Activated gamma-delta T cell treated with Interleukin-2 at 50 U/mL for 16 hours (primary cell): ENCODE measurements at regions not wholly inside any gene's neighbourhood (a gene's known extent, or its start where the extent isn't known, plus 50 kb on each side); places are given as distances from the start of the nearest gene placed in this dataset.
A peak's percentile ranks its signal among the peaks of the same experiment; 100 is the strongest.

ENCODE experiments used
- DNase-seq: peaks from one replicate; pipeline ENCODE4 v3.0.0-alpha.2; 2020

DNA sequence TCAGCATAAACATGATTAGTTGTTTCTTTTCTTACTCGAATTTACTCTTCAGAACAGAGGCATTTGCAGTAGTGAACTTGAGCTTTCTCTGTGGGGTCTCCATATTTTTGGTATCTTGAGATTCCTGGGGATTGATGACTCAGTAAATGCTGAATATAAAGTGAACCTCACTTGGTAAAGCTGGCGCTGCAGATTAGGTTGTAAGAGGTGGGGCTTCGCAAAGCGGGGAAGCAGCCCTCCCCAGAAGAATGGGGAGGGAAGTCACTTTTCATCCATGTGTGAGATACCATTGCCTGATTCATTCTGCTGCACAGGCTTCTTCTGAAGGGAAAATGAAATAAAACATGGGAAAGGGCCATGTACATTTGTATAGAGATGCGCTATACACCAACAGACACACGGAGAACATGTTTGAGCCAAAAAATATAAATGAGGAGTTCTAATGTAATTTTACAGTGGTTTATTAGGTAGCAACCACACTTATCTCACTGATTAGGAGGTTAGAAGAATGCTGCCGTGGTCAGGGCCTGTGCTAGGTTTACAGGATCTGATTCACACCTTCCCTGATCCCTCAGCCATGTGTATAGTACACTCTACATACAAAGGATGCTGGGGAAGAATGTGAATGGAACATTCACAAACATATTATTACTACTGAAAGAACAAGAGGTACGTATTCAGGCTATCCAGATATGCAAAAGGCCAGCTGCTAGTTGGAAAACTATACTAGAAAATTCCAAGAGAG is 63.5 kb downstream of the DNTTIP2 start:
- no peak for DNase-seq

DNA sequence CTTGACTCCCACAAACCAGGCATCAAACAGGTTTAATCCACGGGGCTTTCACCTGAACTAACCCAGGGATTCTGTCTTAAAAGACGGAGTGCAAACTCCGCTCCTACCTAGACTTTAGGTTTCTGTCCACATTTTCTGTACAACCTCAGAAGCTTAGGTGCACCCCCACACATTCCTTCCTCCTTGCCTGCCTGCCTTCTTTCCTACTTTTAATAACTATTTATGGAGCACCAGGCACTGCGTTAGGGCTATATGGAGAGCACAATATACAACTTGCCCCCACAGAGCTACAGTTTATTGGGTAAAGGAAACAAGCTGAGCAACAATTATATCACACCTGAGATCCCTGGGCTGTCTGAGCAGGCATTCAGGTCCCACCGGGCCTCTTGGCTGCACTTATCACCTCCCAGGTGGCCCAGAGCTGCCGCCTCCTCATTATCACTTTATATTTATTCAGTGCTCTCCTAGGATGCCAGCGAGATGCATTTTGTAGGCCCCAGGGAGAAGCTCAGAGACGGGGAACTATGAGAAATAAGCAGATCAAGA is 64.1 kb downstream of the DNTTIP2 start:
- DNase-seq = no peak

DNA sequence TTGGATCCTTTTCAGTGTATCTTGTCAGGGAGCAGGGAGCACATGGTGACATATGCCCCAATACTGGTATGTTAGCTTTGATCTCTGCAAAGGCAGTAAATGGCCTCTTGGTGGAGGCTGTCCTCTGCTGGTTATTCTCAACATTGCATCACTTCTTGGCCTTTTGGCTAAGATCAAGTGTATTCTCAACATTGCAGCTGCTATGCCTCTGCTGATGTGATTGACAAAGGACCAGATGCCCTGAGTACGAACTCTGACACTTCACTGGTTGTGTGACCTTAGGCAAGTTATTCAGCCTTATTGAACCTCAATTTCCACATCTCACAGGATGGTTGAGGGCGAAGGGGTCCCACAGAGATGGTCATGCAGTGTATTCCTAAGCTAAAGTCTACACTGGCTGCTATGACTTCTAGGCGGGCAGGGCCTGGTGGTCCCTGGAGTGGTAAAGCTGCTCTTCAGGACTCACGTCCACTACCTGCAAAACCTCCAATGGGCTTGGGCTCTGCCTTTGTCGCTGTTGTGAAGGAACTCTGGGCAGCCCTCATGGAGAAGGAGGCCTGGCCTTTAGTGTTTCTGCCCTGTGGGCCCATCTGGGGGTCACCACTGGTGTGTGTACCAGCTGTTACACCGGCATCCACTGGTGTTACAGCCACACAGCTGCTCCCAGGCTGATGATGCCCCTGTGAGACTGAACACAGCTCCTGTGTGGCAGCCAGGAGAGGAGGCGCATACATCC is 64.8 kb downstream of the DNTTIP2 start:
- DNase-seq = peak; percentile 32

DNA sequence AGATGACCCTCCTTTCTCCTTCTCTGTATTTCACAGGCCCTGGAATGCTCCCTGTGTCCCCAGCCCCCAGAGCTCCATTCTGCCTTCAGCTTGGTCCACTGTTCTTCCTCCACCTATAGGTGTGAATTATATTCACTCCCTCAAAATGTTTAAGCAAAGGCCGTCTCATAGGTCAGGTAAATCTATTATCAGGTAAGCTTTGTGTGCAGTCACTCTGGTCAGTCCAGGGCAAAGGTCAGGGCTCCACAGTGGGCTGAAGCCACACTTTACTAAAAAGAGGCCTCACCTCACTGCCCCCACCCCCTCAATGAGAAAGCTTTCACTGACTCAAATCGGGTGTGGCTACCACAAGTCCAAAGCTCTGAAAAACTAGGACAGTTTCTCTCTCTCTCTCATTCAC is 65.9 kb downstream of the DNTTIP2 start:
- no peak for DNase-seq

DNA sequence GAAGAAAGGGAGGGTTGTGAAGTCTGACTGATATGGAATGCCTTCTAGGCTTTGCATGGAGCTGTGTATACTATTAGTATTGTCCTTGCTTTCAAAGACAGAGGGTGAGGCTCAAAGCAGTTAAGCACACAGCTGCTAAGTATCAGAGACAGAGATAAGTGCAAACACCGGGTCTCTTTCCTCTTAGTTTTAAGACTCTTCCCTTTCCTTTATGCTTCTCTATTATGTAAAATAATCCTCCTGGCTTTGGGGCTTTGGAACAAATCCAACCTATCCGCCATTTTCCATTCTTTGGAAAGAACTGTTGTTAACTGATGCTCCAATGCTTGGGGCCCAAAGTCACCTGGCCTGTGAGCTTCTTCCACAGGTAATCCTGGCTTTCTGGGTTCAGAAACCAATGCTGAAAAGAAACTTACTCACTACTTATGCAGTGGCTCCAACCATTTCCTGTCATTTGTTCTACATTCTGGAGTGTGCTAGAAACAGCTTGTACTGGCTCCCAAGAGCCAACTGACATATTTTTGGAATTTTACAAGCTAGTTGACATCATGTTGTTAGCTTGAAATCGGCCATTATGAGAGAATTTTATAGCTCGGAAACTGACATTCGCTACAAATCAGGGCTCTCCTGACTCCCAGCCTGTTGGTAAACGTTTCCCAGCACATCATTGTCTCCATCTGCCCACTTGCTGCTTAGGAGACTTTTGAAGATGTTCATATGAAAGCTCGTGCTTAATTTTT is 67.5 kb downstream of the DNTTIP2 start:
- DNase-seq = no peak

DNA sequence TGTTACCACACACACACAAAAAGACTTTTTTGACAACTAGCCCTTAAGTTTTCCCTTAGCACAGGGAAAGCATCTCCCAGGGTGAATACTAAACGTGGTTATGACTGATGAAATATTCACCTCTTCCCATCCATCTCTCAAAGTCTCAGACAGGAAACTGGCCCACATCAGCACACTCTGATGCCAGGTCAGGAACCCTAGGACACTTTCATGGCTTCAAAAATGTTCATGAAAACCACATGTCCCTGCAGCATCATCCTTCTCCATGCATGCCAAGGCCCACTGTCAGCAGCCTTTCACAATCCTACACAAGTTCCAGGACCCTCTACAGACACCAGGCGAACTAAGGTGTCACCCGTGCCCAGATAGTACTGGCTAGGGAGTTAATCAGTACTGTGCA is 68.7 kb downstream of the DNTTIP2 start:
- DNase-seq = no peak

DNA sequence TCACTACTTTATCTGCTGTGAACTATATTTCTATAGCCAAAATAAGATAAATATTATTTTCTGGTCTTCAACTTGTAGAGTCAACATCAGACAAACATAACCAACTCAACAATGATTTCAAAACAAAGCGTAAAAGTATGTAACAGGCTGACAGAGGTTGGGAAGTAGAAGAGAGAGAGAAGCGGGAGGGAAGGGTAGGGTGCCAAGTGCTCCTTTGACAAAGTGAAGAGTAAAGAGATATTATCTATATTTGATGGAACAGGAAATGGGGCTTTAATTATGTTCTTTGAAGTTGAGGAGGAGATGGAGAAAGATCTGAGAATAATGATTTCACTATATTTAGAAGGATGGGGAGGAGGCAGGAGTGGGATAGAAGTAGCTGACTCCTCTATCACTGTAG is 70.1 kb downstream of the DNTTIP2 start:
- DNase-seq = no peak

DNA sequence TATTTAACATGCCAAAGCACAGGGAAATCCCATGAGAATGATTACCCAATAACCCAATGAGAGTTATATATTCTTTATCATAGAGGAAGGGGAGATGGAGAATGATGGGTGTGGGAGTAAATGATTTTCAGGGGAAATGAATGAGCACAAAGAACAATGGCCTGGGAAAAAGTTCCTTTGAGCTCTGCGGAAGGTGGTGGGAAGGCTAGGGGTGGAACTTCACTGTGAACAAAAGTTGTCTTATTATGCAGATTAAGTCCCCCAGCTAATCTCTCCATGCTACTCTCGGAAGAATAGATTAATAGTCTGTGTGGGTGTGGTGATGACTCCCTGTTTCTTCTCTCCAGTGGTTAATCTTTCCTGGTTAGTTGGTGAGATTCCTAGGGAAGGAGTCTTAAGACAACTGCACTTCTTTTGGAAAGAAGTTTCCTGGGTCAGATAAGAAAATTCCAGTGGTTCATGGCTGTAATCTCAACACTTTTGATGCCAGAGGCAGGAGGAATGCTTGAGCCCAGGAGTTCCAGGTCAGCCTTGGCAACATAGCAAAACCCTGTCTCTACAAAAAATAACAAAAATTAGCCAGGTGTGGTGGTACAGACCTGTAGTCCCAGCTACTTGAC is 71.6 kb downstream of the DNTTIP2 start:
- DNase-seq = no peak

DNA sequence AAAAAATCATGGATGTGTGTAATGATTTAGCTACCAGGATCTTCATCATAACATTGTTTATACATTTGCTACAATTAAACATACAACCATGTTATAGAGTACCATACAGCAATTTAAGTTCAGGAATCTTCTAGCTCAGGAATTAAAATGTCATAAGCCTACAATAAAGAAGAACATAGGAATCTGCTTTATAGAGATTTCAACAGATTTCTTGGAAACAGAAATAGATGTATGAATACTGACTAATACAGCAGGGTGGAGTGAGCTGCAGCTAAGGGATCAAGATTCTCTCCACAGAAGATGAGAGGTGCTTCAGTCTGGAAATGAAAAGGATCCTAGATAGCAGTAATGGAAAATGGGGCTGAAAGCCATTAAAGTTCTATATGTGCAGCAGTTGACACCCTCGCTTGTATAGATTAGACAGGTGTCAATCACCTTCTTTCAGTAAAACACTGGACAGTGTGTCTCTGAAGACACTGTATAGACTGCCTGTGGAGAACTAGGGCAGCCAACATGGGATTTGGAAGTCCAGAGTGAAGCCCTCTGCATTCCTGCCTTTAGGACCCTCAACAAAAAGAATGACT is 73.9 kb downstream of the DNTTIP2 start:
- DNase-seq = no peak

DNA sequence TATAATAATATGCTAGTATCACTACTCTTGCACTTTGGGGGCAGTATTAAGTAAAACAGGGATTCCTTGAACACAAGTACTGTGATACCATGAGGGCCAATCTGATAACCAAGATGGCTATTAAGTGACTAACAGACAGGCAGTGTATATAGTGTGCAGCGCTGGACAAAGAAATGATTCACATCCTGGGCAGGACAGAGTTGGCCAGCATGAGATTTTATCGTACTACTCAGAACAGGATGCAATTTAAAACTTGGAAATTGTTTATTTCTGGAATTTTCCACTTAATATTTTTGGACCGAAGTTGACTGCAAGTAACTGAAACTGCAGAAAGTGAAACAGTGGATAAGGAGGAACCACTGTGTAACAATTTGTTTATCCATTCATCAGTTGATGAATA is 74.6 kb downstream of the DNTTIP2 start:
- DNase-seq = no peak

DNA sequence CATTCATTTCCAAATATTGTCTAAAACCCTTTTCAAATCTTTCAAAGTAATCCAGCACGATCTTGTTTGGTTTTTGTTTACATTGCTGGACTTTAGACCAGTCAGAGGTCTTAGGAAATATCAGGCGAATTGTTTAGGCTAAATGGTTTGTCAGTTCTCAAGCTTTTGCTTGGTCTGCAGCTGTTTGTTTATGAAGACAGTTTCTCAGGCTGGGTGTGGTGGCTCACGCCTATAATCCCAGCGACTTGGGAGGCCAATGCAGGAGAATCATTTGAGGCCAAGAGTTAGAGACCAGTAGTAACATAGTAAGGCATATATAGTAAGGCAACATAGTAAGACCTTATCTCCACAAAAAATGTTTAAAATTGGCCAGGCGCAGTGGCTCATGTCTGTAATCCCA is 77.5 kb downstream of the DNTTIP2 start:
- DNase-seq = no peak

DNA sequence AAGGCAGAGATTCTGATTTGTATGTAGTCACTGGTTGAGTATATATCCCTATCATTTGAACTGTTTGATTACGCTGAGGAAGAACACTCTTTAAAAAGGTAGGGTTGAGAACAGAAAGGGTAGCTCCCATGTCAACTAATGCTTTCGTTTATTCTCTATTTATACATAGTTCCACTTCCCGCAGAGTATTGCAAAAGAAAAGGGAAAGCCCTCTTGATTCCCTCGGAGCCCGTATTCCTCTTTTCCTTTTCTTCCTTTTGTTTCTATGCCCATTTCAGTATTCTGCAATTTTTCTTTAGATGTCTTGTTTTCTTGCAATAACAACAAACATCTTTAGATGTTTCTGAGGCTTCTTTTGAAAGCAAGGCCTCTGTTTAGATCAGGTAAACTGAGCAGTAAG is 78.2 kb downstream of the DNTTIP2 start:
- DNase-seq = no peak

DNA sequence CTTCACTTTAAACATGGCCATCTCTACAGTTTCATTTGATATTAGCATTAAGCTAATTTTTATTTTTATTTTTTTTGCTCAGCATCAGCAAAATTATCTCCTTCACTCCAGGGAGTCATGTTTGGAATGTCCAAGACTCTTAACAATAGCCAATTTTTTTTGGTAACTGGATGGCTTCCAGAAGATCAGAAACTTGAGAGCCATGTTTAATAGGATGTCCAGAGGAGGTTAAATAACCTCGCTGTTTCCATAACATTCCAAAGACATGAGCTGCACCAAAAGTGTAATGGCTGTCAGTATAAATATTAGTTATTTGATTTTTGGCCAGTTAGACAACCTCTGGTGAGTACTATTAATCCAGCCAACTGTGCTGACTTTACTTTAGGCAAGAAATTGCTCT is 80.7 kb downstream of the DNTTIP2 start:
- no peak for DNase-seq

DNA sequence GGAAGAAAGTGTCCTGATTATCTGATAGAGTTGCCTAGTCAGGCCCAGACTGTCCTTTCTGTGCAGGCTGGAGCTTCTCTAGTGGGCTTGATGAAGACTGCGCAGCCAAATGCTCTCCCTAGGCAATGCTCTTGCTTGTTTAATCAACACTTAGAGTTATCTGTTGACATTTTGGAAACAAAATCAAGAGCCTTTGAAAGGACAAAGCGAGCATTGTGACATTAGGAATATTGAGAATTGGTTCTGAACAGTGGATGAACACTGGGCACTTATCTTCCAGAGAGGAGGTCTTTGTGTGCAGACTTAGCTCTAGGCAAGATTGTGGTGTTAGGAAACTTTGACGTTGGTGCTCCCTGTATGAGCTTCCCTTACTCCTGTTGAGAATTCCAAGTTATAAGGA is 94.5 kb downstream of the DNTTIP2 start:
- no peak for DNase-seq

DNA sequence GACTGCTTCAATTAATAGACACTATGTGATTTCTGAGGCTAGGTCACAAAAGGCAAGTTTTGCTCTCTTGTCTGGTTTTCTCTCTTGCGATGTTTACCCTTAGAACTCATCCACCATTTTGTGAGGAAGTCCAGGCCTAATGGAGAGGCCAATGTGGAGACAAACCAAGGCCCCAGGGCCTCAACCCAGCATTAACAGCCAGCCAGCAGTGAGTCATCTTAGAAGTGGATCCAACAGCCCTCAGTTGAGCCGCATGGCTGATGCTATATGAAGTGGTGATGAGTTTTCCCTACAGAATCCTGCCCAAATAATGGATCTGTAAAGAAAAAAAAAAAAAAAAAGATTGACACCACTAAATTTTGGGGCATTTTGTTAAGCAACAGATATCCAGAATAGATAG is 95.1 kb downstream of the DNTTIP2 start:
- no peak for DNase-seq

DNA sequence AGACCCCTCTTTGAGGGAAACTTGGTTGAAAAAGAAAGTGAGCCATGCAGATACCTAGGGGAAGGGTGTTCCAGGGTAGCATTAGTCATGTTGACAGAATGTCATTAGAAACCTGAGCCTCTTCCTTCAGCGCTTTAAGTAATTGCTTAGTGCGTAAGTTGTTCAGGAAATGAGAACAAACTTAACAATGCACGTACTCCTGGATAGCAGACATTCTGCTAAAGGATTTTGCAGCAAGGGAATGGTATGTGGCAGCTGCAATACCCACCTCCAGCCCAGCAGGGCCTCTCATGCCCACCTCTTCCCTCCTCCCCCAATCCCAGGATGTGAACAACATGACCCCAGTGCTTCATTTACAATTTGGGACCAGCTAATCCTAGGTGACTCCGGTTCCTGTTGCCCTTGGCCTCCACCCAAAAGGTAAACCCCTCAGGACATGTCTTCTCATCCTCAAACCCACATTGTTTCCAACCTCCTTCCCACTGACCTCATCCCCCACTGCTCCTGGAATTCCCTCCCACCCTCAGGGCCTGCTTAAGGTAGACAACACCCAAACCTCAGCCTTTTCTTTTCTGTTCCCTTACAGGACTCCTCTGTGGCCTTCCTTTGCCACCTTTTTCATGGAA is 98.0 kb upstream of the BCAR3 start:
- DNase-seq = no peak

DNA sequence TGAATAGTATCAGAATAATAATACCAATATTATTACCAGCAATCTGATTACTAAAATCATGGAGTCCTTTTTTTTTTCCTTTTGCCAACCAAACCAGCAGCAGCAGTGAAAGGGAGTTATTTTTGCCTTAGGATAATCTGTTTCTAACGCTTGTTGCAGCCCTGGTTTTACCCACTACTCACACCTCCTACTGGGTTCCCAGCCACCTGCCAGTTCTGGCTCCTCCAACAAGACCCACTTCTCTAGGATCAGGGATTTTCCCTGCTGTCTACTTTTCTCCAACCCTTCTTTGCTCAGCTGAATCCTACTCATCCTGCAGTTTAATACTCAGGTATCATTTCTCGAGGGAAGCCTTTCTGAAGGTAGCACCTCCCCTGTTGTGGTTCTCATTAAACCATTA is 96.8 kb upstream of the BCAR3 start:
- no peak for DNase-seq

DNA sequence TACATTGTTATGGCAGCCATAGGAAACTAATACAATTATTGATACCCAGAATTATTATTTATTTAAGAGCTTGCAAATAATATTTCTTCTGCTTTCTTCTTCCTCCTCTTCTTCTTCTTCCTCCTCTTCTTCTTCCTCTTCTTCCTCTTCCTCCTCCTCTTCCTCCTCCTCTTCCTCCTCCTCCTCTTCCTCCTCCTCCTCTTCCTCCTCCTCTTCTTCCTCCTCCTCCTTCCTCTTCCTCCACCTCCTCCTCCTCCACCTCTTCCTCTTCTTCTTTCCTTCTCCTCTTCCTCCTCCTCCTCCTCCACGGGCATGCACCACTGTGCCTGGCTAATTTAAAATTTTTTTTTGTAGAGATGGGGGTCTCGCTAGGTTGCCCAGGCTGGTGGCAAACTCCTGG is 95.6 kb upstream of the BCAR3 start:
- no peak for DNase-seq

DNA sequence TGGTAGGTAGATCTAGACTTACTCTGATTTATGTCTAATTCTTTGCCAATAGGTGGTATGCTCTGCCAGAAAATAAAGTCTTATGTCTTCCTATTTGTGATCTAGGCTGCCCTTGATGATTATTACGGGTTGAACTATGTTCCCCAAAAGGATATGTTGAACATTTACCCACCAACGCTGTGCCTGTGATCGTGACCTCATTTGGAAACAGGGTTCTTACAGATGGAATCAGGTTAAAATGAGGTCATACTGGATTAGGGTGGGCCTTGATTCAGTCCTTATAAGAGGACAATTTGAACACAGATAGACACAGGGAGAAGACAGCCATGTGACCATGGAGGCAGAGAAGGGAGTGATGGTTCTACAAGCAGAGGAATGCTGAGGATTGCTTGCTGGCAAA is 95.1 kb upstream of the BCAR3 start:
- no peak for DNase-seq

DNA sequence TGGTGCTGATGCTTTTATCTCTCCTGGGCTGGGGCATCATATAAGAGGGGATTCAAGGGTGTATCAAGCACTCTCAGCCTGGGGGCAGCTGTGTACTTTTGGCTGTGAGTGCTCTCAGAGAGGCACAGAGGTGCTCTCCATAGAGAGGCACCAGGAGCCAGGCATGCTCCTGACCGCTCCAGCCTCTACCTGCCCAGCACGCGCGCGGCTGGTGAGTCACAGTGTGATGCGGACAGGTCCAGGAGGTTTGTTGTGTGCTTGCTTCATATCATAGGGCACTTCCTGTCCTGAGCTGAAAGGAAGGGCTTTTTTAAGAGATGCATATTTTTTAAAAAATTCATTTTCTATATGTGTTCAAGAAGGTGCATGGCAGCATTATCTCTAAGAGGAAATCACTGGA is 93.6 kb upstream of the BCAR3 start:
- no peak for DNase-seq

DNA sequence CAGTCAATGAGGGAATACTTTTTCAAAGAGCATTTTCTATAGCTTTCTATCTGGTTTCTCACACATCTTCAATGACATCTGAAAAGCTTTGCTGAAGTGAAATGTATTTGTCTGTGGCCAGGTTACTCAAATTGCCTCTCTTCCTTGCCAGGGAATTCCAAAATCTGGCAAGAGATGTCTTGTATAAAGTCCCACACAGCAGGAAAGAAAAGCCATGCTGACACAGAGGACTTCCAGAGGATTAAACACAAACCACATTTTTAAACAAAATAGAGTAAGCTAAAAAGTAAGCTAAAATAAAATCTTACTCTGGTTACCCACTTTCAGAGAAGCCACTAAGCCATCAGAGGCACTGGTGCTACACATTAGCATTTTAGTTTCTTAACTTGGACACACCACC is 93.1 kb upstream of the BCAR3 start:
- DNase-seq = no peak

DNA sequence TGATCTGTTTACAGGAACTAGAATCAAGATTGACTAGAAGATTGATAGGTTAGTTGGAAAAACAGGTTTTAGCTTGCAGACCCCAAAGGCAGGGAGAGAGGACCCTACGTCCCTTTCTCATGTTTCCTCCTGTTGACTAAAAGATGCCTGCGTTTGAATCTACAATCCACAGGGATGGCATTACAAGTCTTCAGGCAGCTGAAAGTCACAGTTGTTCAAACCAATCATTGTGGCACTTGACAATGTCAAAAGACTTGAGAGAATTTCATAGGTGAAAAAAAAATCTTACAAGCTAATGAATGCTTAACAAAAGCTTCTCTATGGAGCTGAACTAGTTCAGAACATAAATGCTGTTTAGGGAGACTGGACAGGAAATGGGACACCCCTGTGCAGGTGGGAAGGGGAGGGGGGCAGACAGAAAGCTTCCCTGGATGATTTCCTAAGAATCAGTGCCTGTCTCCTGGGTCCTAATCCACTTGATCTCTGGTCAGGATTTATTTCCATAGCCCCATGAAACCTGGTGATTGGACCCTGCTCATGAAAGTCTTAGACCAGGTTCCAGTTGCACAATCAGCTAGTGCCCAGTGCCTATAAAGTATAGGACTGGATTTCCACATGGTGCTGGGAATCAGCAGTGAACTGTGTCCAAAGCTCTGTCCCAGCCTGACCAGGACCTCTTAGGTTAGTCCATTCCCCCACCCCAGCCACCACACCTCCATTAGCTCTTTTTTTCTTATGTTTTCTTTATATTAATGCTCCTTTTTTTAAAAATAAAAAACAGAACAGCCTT is 91.6 kb upstream of the BCAR3 start:
- DNase-seq = no peak
